Transverse colon (tissue), 4 donors: ENCODE measurements at regions not wholly inside any gene's neighbourhood (a gene's known extent, or its start where the extent isn't known, plus 50 kb on each side); places are given as distances from the start of the nearest gene placed in this dataset.
"Not testable (repeated sequence)": the region's sequence is repeated elsewhere in the genome, so short reads cannot be mapped to it uniquely, and the experiment has no call there.

Source experiments
- DNase-seq: peaks from one replicate; pipeline ENCODE4 v3.0.0-alpha.2; 2019
- H3K27ac ChIP-seq, 4 donors: fragments of 200-600 bp; sonication (generic); 2 replicates each; pipeline ENCODE4 v1.5.1; 2016 to 2018; ENCODE audit warnings: inconsistent platforms in 4 of 4
- H3K27me3 ChIP-seq: fragments of 200-600 bp; sonication (generic); 2 replicates; pipeline ENCODE4 v1.5.1; 2017; ENCODE audit warnings: inconsistent platforms
- H3K36me3 ChIP-seq, 4 donors: fragments of 200-600 bp; sonication (generic); 2 replicates each; pipeline ENCODE4 v1.5.1; 2017 to 2019; ENCODE audit warnings: inconsistent platforms in 4 of 4
- H3K4me1 ChIP-seq, 4 donors: fragments of 200-600 bp; sonication (generic); 2 replicates each; pipeline ENCODE4 v1.5.1; 2017 to 2020; ENCODE audit warnings: inconsistent platforms in 4 of 4
- H3K4me3 ChIP-seq, 4 donors: fragments of 200-600 bp; sonication (generic); 1 replicate in 1 of 4; 2 replicates in 3 of 4; pipeline versions ENCODE4 v1.5.1 to v1.6.1; 2017 to 2019; ENCODE audit warnings: inconsistent platforms in 4 of 4
- H3K9me3 ChIP-seq, 2 donors: fragments of 200-600 bp; sonication (generic); 2 replicates each; pipeline ENCODE4 v1.5.1; 2017 to 2019; ENCODE audit warnings: inconsistent platforms in 2 of 2
- CTCF ChIP-seq, 5 experiments: fragments of 200-600 bp in 3 of 5; fragments of 450-650 bp in 2 of 5; sonication (generic) in 3 of 5; IDR thresholded peaks; 1 replicate in 2 of 5; 2 replicates in 3 of 5; pipeline ENCODE4 v1.5.1; 2016 to 2017; ENCODE audit warnings: antibody characterized with exemption in 5 of 5, inconsistent platforms in 3 of 5, mild to moderate bottlenecking in 2 of 5, moderate library complexity in 1 of 5
- EP300 ChIP-seq: sonication (generic); formaldehyde crosslinking; IDR thresholded peaks from one replicate; pipeline ENCODE4 v1.6.1; 2017; ENCODE audit warnings: antibody characterized with exemption, low read depth
- POLR2A ChIP-seq: fragments of 450-650 bp; IDR thresholded peaks from one replicate; pipeline ENCODE4 v1.6.1; 2016; ENCODE audit warnings: antibody characterized with exemption, mild to moderate bottlenecking, moderate library complexity
- POLR2AphosphoS5 ChIP-seq, 3 donors: sonication (generic); formaldehyde crosslinking; IDR thresholded peaks; one replicate each; pipeline ENCODE4 v1.6.1; 2016; ENCODE audit warnings: antibody characterized with exemption in 3 of 3
- WGBS, 2 donors: methylation state at CpG; one replicate each; pipeline ENCODE4 v1.1.5; 2018; ENCODE audit warnings: low coverage in 1 of 2; 5-methylcytosine and 5-hydroxymethylcytosine counted together
- in situ Hi-C, 4 donors: fragments of 200-750 bp; cut with MboI; loops; one replicate each; pipeline versions ENCODE4 v1.15.0 to v1.15.1; 2017; ENCODE audit warnings: low sequenced_read_pairs in 3 of 4, low pct_ligation_motif_present in 1 of 4, low pct_unique_long_range_greater_than_20kb in 1 of 4
- intact Hi-C: fragments of 100-400 bp; cut with DNase I; formaldehyde crosslinking; loops from one replicate; pipeline ENCODE4 v1.15.1; 2023; ENCODE audit warnings: low total_unique reads

DNA sequence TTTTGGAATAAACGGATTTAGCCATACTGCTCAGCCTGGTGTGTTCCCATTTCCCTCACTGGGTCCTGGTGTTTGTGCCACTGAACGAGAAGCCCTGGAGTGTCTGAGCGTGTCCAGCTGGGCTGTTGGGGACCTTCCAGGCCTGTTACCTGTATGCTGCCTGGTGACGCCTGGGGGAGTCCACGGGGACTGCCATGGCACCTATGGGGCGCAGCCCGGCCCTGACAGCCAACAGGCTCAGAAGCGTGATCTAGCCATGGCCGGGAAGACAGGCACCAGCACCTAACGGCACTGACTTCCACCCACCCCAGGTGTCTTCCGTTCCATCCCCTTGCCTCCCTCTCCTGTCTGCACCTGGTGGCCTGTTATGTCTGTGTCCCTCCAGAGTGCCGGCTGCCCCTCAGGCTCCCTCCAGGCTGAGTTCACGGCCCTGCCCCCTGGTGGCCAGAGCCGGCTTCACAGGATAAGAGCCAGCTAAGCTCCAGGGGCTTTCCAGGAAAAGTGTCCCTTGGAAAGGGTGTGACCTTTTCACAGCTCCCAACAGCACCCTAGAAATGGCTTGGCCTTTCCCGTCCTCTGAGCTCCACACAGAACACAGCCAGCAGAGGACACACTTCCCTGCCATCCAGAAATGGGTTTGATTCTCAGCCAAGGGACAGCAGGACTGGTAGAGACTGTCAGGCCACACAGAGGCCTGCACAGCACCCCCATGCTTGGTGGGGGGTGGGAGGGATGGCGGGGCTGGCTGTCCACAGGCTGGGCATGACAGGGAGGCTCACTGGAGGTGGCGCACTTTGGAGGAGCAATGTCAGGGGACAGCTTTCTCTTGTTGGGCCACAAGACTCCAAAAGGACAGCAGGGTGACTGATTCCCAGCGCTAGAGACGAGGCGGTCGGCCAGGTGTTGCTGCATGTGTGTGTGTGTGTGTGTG is 64.0 kb upstream of the LYSMD4 start:
- H3K4me1 ChIP-seq, H3K36me3 ChIP-seq, H3K27me3 ChIP-seq, H3K27ac ChIP-seq, H3K9me3 ChIP-seq, H3K4me3 ChIP-seq, intact Hi-C loops, DNase-seq: not testable (repeated sequence)
- 61% methylated on average over 6 of the region's 21 CpGs; no CpG with 5 or more reads in 1 of the 2 donors for WGBS, 2 donors
- in situ Hi-C loops = loop anchor here in 1 of 4 donors (10.0 kb wide), 1 partner anchor 1968 kb away; no protein-coding TSS in a partner anchor
- peak in 1 of 5 experiments; percentile 17 for TF ChIP-seq CTCF (IDR thresholded peaks at IDR 0.05)

- intact Hi-C loops, DNase-seq, H3K9me3 ChIP-seq, H3K36me3 ChIP-seq, H3K4me1 ChIP-seq, H3K27ac ChIP-seq, H3K4me3 ChIP-seq, H3K27me3 ChIP-seq: not testable (repeated sequence)
- in situ Hi-C loops = loop anchor here in 1 of 4 donors (10.0 kb wide), 1 partner anchor 1973 kb away; no protein-coding TSS in a partner anchor
- whole genome bisulfite sequencing, 2 donors = 60 to 91% methylated on average over 1 to 21 of the region's 22 CpGs
Measured at GRCh38 chr15:99791881-99792807, 58.9 kb upstream of the LYSMD4 start.

GRCh38 chr15:99790751-99791150 is 57.5 kb upstream of the LYSMD4 start:
- intact Hi-C loops, H3K27ac ChIP-seq, H3K4me3 ChIP-seq, H3K4me1 ChIP-seq, DNase-seq, H3K9me3 ChIP-seq, H3K27me3 ChIP-seq, H3K36me3 ChIP-seq: not testable (repeated sequence)
- in situ Hi-C loops = loop anchor here in 1 of 4 donors (10.0 kb wide), 1 partner anchor 1974 kb away; no protein-coding TSS in a partner anchor
- 95% methylated on average over 7 of the region's 7 CpGs; no CpG with 5 or more reads in 1 of the 2 donors for WGBS, 2 donors

DNA sequence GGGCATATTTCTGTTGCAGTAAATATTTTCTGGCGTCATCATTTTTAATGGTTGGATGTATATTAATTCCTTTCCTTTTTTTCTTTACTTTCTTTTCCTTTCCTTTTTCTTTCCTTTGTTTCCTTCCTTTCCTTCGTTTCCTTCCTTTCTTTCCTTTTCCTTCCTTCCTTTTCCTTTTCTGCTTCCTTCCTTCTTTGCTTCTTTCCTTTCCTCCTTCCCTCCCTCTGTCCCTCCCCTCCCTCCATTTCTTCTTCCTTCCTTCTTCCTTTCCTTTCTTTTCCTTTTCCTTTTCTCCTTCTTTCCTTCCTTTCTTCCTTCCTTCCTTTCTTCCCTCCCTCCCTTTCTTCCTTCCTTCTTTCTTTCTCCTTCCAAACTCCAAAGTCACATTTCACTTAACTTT is 54.9 kb upstream of the LYSMD4 start:
- TF ChIP-seq EP300 = no peak
- no peak for TF ChIP-seq CTCF (IDR thresholded peaks at IDR 0.05)
- no peak for TF ChIP-seq POLR2AphosphoS5 (IDR thresholded peaks at IDR 0.05)
- no peak for TF ChIP-seq POLR2A
- 75 to 77% methylated on average over 2 of the region's 2 CpGs for WGBS, 2 donors
- in situ Hi-C loops (no loop called here), intact Hi-C loops (no loop called here)
- no peaks in the 10 kb centered on the region for H3K4me1 ChIP-seq
- no peak overlapping the region for H3K4me3 ChIP-seq
- H3K27me3 ChIP-seq = no peaks in the 10 kb centered on the region
- H3K27ac ChIP-seq = no peak overlapping the region
- no peaks in the 10 kb centered on the region for H3K9me3 ChIP-seq
- DNase-seq = no peak
- no peaks in the 10 kb centered on the region for H3K36me3 ChIP-seq

DNA sequence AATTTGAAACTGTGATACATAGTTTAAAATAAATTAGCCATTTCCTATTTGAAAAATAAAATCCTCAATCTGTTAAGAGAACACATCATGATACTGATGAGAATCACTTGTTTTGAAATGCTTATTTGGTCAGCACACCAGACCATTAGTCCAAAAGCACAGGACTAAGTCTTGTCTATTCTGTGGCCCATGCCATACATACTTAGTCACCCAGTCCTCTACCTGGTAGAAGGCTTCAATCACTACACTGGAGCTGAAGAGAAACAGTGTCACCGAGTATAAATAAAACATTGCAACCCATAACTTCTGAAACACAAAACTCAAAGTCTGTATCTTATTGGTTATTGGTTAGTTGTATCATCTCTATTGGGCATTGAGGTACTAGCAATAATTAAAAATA is 51.6 kb upstream of the LYSMD4 start:
- intact Hi-C loops, in situ Hi-C loops, DNase-seq, H3K4me3 ChIP-seq, H3K27ac ChIP-seq, H3K27me3 ChIP-seq, H3K36me3 ChIP-seq, H3K9me3 ChIP-seq, H3K4me1 ChIP-seq: not testable (repeated sequence)
- 89 to 100% methylated on average over 1 of the region's 1 CpG for WGBS, 2 donors

- H3K4me3 ChIP-seq, in situ Hi-C loops, H3K27ac ChIP-seq, DNase-seq, H3K27me3 ChIP-seq, H3K36me3 ChIP-seq, H3K9me3 ChIP-seq, H3K4me1 ChIP-seq, intact Hi-C loops: not testable (repeated sequence)
- WGBS, 2 donors = 59% methylated on average over 4 of the region's 4 CpGs; no CpG with 5 or more reads in 1 of the 2 donors
Measured at GRCh38 chr15:99783918-99784619, 50.8 kb upstream of the LYSMD4 start.
